NCI-H2227 (cell line): ENCODE measurements at regions not wholly inside any gene's neighbourhood (a gene's known extent, or its start where the extent isn't known, plus 50 kb on each side); places are given as distances from the start of the nearest gene placed in this dataset.
"Not testable (repeated sequence)": the region's sequence is repeated elsewhere in the genome, so short reads cannot be mapped to it uniquely, and the experiment has no call there.

Experiments
- DNase-seq: peaks from one replicate; lab custom pipeline; 2025; ENCODE audit not compliant: unreplicated experiment; lab: John Stamatoyannopoulos, UW

DNA sequence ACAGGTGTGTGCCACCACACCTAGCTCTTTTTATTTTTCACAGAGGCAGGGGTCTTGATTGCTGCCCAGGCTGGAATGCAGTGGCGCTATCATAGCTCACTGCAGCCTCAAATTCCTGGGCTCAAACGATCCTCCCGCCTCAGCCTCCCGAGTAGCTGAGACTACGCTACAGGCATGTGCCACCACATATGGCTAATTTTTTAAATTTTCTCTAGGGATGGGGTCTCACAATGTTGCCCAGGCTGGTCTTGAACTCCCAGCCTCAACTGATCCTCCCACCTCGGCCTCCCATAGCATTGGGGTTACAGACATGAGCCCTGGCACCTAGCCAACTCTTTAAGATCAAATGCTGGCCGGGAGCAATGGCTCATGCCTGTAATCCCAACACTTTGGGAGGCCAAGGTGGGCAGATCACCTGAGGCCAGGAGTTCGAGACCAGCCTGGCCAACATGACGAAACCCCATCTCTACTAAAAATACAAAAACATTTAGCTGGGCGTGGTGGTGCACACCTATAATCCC is 50.6 kb upstream of the MYL10 start:
- DNase-seq: not testable (repeated sequence)

DNA sequence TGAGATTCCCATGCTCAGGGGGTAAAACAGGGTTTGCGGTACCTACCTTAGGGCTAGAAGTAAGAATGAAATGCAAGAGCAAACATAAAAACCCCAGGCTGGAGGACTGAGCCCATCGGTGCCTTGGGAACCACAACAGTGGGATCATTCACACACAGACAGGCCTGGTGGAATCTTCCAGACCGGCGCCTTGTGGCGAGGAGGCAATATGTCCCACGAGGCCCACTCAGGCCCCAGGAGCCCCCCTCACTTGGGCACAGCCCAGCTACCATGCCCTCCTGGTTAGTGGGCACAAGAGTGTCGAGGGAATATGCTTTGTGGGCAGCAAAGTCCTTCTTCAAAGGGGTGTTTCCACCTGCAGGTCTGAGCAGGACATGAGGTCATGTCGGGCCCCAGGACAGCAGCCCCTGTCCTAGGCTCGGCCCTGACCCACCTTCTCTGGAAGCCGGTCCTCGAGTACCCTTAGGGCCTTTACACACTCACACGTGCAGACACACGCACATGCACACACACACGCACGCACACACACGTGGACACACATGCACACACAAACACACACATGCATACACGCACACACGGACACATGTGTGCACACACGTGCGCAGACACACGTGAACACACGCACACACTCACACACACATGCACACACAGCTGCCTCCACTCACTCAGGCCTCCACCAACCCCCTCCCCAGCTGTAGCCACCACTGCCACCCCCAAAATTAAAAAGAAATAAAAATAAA is 51.5 kb upstream of the MYL10 start:
- DNase-seq: no peak

- DNase-seq: peak; percentile 63
Observed at GRCh38 chr7:101681170-101682007, 52.3 kb upstream of the MYL10 start.

- no peak for DNase-seq
Observed at GRCh38 chr7:101684983-101685330, 55.9 kb upstream of the MYL10 start.

DNA sequence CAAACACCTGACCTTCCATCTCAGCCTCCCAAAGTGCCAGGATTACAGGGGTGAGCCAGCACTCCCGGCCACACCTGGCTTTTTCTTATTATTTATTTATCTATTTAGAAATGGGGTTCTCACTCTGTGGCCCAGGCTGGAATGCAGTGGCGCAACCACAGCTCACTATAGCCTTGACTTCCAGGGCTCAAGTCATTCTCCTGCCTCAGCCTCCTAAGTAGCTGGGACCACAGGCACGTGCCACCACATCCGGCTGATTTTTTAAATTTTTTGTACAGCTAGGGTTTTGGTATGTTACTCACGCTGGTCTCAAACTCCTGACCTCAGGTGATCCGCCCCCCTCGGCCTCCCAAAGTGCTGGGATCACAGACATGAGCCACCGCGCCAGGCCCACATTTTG is 56.9 kb upstream of the MYL10 start:
- DNase-seq: no peak

- no peak for DNase-seq
Observed at GRCh38 chr7:101687081-101687480, 58.0 kb upstream of the MYL10 start.

DNA sequence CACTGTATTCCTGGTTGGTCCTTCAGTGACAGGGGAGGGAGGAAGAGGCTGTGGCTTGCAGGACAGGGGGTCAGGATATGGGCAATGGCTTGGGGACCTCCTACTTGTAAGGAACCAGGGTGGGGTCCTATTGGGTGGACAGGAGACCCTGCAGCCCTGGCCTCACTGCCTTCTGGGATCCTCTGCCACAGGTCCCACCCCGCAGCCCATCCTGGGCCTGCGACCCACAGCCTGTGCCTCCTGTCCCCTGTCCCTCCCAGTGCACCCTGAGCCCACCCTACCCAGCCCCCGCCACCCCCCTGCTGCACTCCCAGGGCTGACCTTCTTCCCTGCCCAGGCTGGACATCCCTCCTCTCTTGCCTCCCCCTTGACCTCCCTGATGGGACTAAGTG is 58.7 kb upstream of the MYL10 start:
- no peak for DNase-seq

DNA sequence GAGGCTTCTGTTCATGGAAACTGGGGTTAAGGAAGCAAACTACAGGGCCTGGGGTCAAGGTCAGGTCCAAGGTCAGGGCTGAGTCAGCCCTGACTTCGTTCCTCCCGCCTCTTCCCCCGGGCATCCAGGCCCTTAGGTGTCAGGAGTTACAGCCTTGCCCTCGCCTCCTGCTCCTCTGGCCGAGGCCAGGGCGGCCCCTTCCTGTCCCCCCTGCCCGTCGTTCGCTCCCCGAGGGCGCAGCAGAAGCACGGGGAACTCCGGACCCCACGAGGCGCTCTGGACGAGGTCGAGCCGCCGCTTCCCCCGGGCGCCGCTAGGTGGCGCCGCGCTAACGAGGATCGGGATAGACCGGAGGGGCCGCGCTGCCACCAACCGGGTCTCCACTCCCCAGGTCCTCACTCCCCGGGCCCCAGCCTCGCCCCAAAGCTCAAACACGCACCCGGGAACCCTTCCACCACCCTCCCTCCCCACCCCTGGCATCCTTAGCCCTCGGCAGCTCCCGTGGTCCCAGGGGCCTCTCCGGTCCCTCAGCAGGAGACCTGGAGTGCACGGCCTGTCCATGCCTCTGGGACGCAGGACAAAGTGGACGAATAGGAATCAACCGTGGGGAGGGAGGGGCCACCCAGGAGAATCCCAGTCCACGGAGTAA is 59.2 kb upstream of the MYL10 start:
- peak; percentile 88 for DNase-seq

- no peak for DNase-seq
Observed at GRCh38 chr7:101688995-101689907, 60.2 kb upstream of the MYL10 start.

GRCh38 chr7:101690061-101690460 is 61.0 kb upstream of the MYL10 start:
- no peak for DNase-seq

GRCh38 chr7:101691822-101692384 is 62.8 kb upstream of the MYL10 start:
- no peak for DNase-seq

DNA sequence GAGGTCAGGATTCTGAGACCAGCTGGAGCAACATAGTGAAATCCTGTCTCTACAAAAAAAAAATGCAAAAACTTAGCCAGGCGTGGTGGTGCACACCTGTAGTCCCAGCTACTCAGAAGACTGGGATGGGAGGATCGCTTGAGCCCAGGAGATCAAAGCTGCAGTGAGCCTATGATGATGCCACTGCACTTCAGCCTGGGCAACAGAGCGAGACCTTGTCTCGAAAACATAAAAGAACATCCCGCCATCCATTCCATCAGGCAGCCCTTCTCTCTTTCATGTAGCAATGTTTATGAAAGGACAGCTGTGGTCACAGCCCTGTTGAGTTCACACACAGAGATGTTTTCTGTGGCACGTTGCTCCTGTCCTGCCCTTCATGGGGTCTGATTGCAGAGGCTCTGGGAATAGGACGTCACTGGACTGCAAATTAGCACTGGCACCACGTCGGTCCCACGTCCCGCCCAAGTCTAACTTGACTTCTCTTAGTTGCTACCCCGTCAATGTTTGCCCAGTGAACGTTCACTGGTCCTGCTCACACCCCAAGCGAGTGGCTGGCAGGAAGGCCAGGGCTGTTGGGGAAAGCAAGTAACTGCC is 64.5 kb upstream of the MYL10 start:
- DNase-seq: no peak

- DNase-seq: peak; percentile 40
Observed at GRCh38 chr7:101698964-101699363, 69.9 kb upstream of the MYL10 start.

GRCh38 chr7:101699399-101699798 is 70.3 kb upstream of the MYL10 start:
- no peak for DNase-seq

GRCh38 chr7:101699881-101700823 is 71.1 kb upstream of the MYL10 start:
- DNase-seq: no peak

- no peak for DNase-seq
Observed at GRCh38 chr7:101701153-101701794, 72.2 kb upstream of the MYL10 start.

DNA sequence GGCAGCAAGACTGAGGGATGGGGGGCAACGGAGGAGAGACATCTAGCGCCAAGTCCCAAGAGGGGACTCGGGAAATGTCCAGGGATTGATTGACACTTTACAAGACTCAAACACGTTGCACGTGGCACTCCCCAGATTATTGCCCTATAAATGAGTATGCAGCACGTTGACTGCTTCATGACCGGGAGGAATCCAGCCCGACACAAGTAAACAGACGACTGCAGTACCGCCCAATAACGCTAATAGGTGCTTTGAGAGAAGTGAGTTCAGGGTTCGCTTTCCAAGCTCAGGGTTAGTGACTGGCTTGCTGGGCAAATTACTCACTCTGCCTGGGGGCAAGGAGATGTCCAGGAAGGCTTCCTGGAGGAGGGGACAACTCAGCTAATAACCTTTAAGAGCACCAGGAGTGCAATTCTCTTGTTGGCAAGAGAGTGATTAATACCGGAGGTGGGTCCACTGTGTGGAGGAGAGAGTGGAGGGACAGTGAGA is 73.3 kb upstream of the MYL10 start:
- no peak for DNase-seq

DNA sequence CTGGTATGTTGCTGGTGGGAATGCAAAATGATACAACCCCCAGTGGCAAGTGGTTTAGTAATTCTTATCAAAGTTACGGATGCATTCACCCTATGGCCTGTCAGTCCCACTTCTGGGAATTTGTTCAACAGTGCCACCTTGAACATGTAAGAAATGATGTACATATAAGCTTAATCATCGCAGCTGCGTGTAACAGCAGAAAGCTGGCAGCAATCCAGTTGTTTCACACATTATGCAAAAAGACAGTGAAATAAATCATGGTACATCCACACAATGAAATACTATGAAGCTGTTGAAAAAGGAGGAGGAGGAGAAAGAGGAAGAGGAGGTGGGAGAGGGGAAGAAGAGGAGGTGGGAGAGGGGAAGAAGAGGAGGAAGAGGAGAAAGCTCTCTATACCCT is 76.2 kb upstream of the MYL10 start:
- no peak for DNase-seq
